Gastroesophageal sphincter (tissue), 3 donors: ENCODE measurements at regions not wholly inside any gene's neighbourhood (a gene's known extent, or its start where the extent isn't known, plus 50 kb on each side); places are given as distances from the start of the nearest gene placed in this dataset.

Source experiments
- CTCF ChIP-seq, 4 experiments: fragments of 200-600 bp in 2 of 4; fragments of 450-650 bp in 2 of 4; sonication (generic) in 1 of 4; IDR thresholded peaks; one replicate each; pipeline ENCODE4 v1.5.1; 2017 to 2019; ENCODE audit warnings: antibody characterized with exemption in 4 of 4, mild to moderate bottlenecking in 2 of 4, moderate library complexity in 2 of 4
- EP300 ChIP-seq: sonication (generic); formaldehyde crosslinking; IDR thresholded peaks from one replicate; pipeline ENCODE4 v1.6.1; 2017; ENCODE audit warnings: antibody characterized with exemption, mild to moderate bottlenecking
- POLR2A ChIP-seq, 2 donors: fragments of 450-650 bp; IDR thresholded peaks; one replicate each; pipeline ENCODE4 v1.6.1; 2017; ENCODE audit warnings: antibody characterized with exemption in 2 of 2, mild to moderate bottlenecking in 2 of 2, moderate library complexity in 1 of 2
- POLR2AphosphoS5 ChIP-seq: sonication (generic); formaldehyde crosslinking; IDR thresholded peaks from one replicate; pipeline ENCODE4 v1.6.1; 2017; ENCODE audit warnings: antibody characterized with exemption

GRCh38 chr6:113560376-113560775, 296.8 kb upstream of the MARCKS start:
- TF ChIP-seq POLR2A (IDR thresholded peaks at IDR 0.05) (no peak), EP300 (no peak), POLR2AphosphoS5 (no peak), CTCF (IDR thresholded peaks at IDR 0.05) (no peak)
